Islet precursor cell (in vitro differentiated cells): ENCODE measurements at regions not wholly inside any gene's neighbourhood (a gene's known extent, or its start where the extent isn't known, plus 50 kb on each side); places are given as distances from the start of the nearest gene placed in this dataset.

Source experiments
- DNase-seq: peaks from one replicate; pipeline ENCODE4 v3.0.0-alpha.2; 2018

- no peak for DNase-seq
Observed at GRCh38 chr6:51335543-51335942, 516.9 kb downstream of the TFAP2B start.

GRCh38 chr6:51336185-51336584, 517.5 kb downstream of the TFAP2B start:
- no peak for DNase-seq

- DNase-seq, result no peak
Observed at GRCh38 chr6:51337277-51337676, 518.6 kb downstream of the TFAP2B start.

- DNase-seq, result no peak
Observed at GRCh38 chr6:51339108-51339507, 520.4 kb downstream of the TFAP2B start.

GRCh38 chr6:51339728-51340127, 521.1 kb downstream of the TFAP2B start:
- DNase-seq, result peak; percentile 79

GRCh38 chr6:51342393-51342792, 523.7 kb downstream of the TFAP2B start:
- no peak for DNase-seq

- peak; percentile 86 for DNase-seq
Observed at GRCh38 chr6:51349857-51350256, 531.2 kb downstream of the TFAP2B start.

GRCh38 chr6:51350308-51350904, 531.7 kb downstream of the TFAP2B start:
- DNase-seq, result no peak

GRCh38 chr6:51352506-51353029, 533.9 kb downstream of the TFAP2B start:
- no peak for DNase-seq

GRCh38 chr6:51360287-51360686, 541.6 kb downstream of the TFAP2B start:
- no peak for DNase-seq

GRCh38 chr6:51365566-51365965, 546.9 kb downstream of the TFAP2B start:
- no peak for DNase-seq

- DNase-seq, result no peak
Observed at GRCh38 chr6:51369485-51369884, 550.8 kb downstream of the TFAP2B start.

GRCh38 chr6:51382847-51383246, 564.2 kb downstream of the TFAP2B start:
- DNase-seq, result no peak

GRCh38 chr6:51384736-51385135, 566.1 kb downstream of the TFAP2B start:
- no peak for DNase-seq

- no peak for DNase-seq
Observed at GRCh38 chr6:51386347-51386836, 567.7 kb downstream of the TFAP2B start.

- no peak for DNase-seq
Observed at GRCh38 chr6:51387907-51388306, 569.2 kb downstream of the TFAP2B start.

GRCh38 chr6:51394061-51394460, 575.4 kb downstream of the TFAP2B start:
- no peak for DNase-seq

- DNase-seq, result no peak
Observed at GRCh38 chr6:51396583-51396982, 577.9 kb downstream of the TFAP2B start.

- DNase-seq, result peak; percentile 58
Observed at GRCh38 chr6:51398064-51398705, 579.5 kb downstream of the TFAP2B start.

GRCh38 chr6:51398793-51399192, 580.1 kb downstream of the TFAP2B start:
- no peak for DNase-seq

GRCh38 chr6:51410453-51410852, 591.8 kb downstream of the TFAP2B start:
- DNase-seq, result no peak

GRCh38 chr6:51411496-51412125, 592.9 kb downstream of the TFAP2B start:
- DNase-seq, result no peak

GRCh38 chr6:51414361-51414760, 595.7 kb downstream of the TFAP2B start:
- DNase-seq, result no peak

- DNase-seq, result no peak
Observed at GRCh38 chr6:51415501-51415900, 596.8 kb downstream of the TFAP2B start.
